ENCODE measurements at regions not wholly inside any gene's neighbourhood (a gene's known extent, or its start where the extent isn't known, plus 50 kb on each side); places are given as distances from the start of the nearest gene placed in this dataset.
"Not testable (repeated sequence)": the region's sequence is repeated elsewhere in the genome, so short reads cannot be mapped to it uniquely, and the experiment has no call there.

GRCh38 chr14:106586098-106586704 is 1059.8 kb downstream of the TMEM121 start:
- TF ChIP-seq ZNF264 (CRISPR knock-in tag; IDR thresholded peaks at IDR 0.05), result no peak
- TF ChIP-seq CTCF (CRISPR knock-in tag; IDR thresholded peaks at IDR 0.05), result peak; percentile 77
- WGBS (ENCODE audit: low lambda C conversion rate), result 39% methylated on average over 7 of the region's 8 CpGs
- DNase-seq (ENCODE audit: low spot score) (peak; percentile 37), ATAC-seq (peak; percentile 96), FAIRE-seq (peak; percentile 47)
- intact Hi-C loops (cut with micrococcal nuclease; ENCODE audit: unreplicated experiment) (no loop called here), in situ Hi-C loops (cut with HindIII; ENCODE audit: extremely low pct_ligation_motif_present, low pct_unique_long_range_greater_than_20kb) (no loop called here)
- Histone ChIP-seq H3K9me3 (ENCODE audit: low read length) (no peaks in the 10 kb centered on the region), H3K4me1 (ENCODE audit: insufficient read depth, low read length) (no peaks in the 10 kb centered on the region), H4K20me1 (ENCODE audit: insufficient read depth, low read length) (no peaks in the 10 kb centered on the region), H2AFZ (ENCODE audit: low read length) (no peak overlapping the region), H3K4me2 (ENCODE audit: low read depth, low read length) (no peak overlapping the region), H3K36me3 (replicated peaks in 1 of 2; ENCODE audit: control insufficient read depth in 1 of 2, insufficient read depth in 2 of 2, low read length in 2 of 2) (no peaks in the 10 kb centered on the region), H3K27ac (ENCODE audit: extremely low read length, insufficient read depth, low read length) (no peak overlapping the region), H3K4me3 (replicated peaks in 1 of 3; ENCODE audit: insufficient read depth in 1 of 3, low read depth in 2 of 3, low read length in 3 of 3) (no peak overlapping the region), H3K79me2 (ENCODE audit: insufficient read depth, low read length) (no peaks in the 10 kb centered on the region), H3K9ac (ENCODE audit: insufficient read depth, low read depth, low read length) (no peak overlapping the region), H3K27me3 (ENCODE audit: control insufficient read depth in 1 of 2, insufficient read depth in 2 of 2, low read length in 2 of 2) (peaks cover 0 to 3% of the 10 kb centered on the region in 2 experiments; a peak in 1 of 5 replicates)
- POLR2A ChIA-PET, result no interaction called here
- no TSS peak for BruUV-seq (replicated peaks)
- CTCF ChIA-PET (ENCODE audit: low intra/inter-chr PET ratio, low total read pairs), result no interaction called here

- H3K4me2 ChIP-seq (ENCODE audit: low read depth, low read length); H3K79me2 ChIP-seq (ENCODE audit: insufficient read depth, low read length); H3K4me1 ChIP-seq (ENCODE audit: insufficient read depth, low read length); BruUV-seq (replicated peaks); H4K20me1 ChIP-seq (ENCODE audit: insufficient read depth, low read length); in situ Hi-C loops (cut with HindIII; ENCODE audit: extremely low pct_ligation_motif_present, low pct_unique_long_range_greater_than_20kb); H3K27ac ChIP-seq (ENCODE audit: extremely low read length, insufficient read depth, low read length); DNase-seq (ENCODE audit: low spot score); POLR2A ChIA-PET; H3K27me3 ChIP-seq (ENCODE audit: control insufficient read depth in 1 of 2, insufficient read depth in 2 of 2, low read length in 2 of 2); FAIRE-seq; intact Hi-C loops (cut with micrococcal nuclease; ENCODE audit: unreplicated experiment); H3K36me3 ChIP-seq (replicated peaks in 1 of 2; ENCODE audit: control insufficient read depth in 1 of 2, insufficient read depth in 2 of 2, low read length in 2 of 2); H2AFZ ChIP-seq (ENCODE audit: low read length); H3K4me3 ChIP-seq (replicated peaks in 1 of 3; ENCODE audit: insufficient read depth in 1 of 3, low read depth in 2 of 3, low read length in 3 of 3); ATAC-seq; CTCF ChIA-PET (ENCODE audit: low intra/inter-chr PET ratio, low total read pairs); H3K9me3 ChIP-seq (ENCODE audit: low read length); H3K9ac ChIP-seq (ENCODE audit: insufficient read depth, low read depth, low read length): not testable (repeated sequence)
- WGBS (ENCODE audit: low lambda C conversion rate), result 65% methylated on average over 5 of the region's 7 CpGs
Measured at GRCh38 chr14:106591539-106591938, 1065.2 kb downstream of the TMEM121 start.

Data from HepG2 (cell line).